GM12892 (cell line): ENCODE measurements at regions not wholly inside any gene's neighbourhood (a gene's known extent, or its start where the extent isn't known, plus 50 kb on each side); places are given as distances from the start of the nearest gene placed in this dataset.

Experiments used
- POLR2A ChIP-seq: IDR thresholded peaks from 2 replicates; pipeline ENCODE4 v1.6.1; 2011; ENCODE audit warnings: low read depth, low read length, control low read depth
- POLR2AphosphoS5 ChIP-seq: IDR thresholded peaks from 2 replicates; pipeline ENCODE4 v1.6.1; 2011; ENCODE audit warnings: low read depth, low read length, control low read depth

DNA sequence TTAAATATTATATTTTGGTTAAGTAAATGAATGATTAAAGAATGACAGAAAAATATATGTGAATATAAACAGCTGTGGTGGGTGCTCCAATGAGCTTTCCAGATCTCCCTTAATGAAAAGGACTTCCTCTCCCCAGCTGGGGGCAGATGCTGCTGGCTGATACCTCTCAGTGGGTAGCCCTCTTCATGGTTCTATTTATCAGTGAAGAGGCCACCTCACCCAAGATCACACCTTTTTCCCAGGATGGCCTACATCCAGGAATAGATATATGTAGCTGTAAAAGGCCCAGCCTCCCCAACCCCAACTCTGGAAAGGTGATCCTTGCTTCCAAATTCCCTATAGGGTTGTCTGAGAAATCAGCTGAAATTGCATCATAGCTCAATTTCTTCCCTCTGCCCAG is 135.2 kb upstream of the ACVR2A start:
- TF ChIP-seq POLR2AphosphoS5 = no peak
- TF ChIP-seq POLR2A = no peak
